ENCODE measurements at regions not wholly inside any gene's neighbourhood (a gene's known extent, or its start where the extent isn't known, plus 50 kb on each side); places are given as distances from the start of the nearest gene placed in this dataset.

DNA sequence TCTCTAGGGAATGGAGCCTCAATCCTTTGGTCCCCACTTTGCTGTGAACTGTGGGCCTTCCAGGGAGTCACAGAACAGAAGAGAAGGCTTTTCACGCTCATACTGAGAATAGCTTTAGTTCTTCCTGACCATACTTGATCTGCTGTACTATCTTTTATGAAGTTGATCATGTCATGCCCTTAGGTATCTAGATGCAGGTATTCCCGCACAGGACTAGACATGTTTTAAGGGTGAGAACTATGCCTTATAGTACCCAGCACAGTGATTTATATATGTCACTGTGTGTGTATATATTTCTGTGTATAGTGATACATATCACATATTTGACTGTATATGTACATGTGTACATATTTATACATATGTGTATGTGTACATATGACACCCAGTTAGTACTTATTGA lies 358.4 kb upstream of the SEMA6D start:
- TF ChIP-seq, protein P1, sequence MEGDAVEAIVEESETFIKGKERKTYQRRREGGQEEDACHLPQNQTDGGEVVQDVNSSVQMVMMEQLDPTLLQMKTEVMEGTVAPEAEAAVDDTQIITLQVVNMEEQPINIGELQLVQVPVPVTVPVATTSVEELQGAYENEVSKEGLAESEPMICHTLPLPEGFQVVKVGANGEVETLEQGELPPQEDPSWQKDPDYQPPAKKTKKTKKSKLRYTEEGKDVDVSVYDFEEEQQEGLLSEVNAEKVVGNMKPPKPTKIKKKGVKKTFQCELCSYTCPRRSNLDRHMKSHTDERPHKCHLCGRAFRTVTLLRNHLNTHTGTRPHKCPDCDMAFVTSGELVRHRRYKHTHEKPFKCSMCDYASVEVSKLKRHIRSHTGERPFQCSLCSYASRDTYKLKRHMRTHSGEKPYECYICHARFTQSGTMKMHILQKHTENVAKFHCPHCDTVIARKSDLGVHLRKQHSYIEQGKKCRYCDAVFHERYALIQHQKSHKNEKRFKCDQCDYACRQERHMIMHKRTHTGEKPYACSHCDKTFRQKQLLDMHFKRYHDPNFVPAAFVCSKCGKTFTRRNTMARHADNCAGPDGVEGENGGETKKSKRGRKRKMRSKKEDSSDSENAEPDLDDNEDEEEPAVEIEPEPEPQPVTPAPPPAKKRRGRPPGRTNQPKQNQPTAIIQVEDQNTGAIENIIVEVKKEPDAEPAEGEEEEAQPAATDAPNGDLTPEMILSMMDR (IDR thresholded peaks at IDR 0.05 in 2 of 3, conservative IDR thresholded peaks at IDR 0.05 in 1 of 3; ENCODE audit: control insufficient read depth in 2 of 3, extremely low read depth in 1 of 3, insufficient read depth in 1 of 3, low read depth in 3 of 3, low read length in 3 of 3) = no peak
- no peak for TF ChIP-seq ZSCAN29 (IDR thresholded peaks at IDR 0.05)
- TF ChIP-seq KDM1A (IDR thresholded peaks at IDR 0.05; ENCODE audit: borderline replicate concordance) = no peak
- TF ChIP-seq NR2C2 (IDR thresholded peaks at IDR 0.05; ENCODE audit: borderline replicate concordance, control insufficient read depth, insufficient read length, low read depth) = no peak
- no peak for TF ChIP-seq CREM (IDR thresholded peaks at IDR 0.05; ENCODE audit: low read depth)
- no peak for TF ChIP-seq SUPT20H (IDR thresholded peaks at IDR 0.05; ENCODE audit: borderline replicate concordance, control insufficient read depth, low read depth, low read length)
- TF ChIP-seq, protein P2, sequence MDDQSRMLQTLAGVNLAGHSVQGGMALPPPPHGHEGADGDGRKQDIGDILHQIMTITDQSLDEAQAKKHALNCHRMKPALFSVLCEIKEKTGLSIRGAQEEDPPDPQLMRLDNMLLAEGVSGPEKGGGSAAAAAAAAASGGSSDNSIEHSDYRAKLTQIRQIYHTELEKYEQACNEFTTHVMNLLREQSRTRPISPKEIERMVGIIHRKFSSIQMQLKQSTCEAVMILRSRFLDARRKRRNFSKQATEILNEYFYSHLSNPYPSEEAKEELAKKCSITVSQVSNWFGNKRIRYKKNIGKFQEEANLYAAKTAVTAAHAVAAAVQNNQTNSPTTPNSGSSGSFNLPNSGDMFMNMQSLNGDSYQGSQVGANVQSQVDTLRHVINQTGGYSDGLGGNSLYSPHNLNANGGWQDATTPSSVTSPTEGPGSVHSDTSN (IDR thresholded peaks at IDR 0.05; ENCODE audit: insufficient replicate concordance, low read depth, low read length) = no peak
- no peak for TF ChIP-seq BHLHE40 (IDR thresholded peaks at IDR 0.05; ENCODE audit: borderline replicate concordance in 1 of 2, low read depth in 2 of 2, low read length in 1 of 2)

Measured in GM12878 (cell line).